Esophagus squamous epithelium (tissue), 5 donors: ENCODE measurements at regions not wholly inside any gene's neighbourhood (a gene's known extent, or its start where the extent isn't known, plus 50 kb on each side); places are given as distances from the start of the nearest gene placed in this dataset.

ENCODE experiments used
- DNase-seq: peaks from one replicate; lab custom pipeline; 2025; lab: John Stamatoyannopoulos, UW
- H3K27ac ChIP-seq, 4 donors: fragments of 200-600 bp; sonication (generic); one replicate each; pipeline ENCODE4 v1.5.1; 2016 to 2019; ENCODE audit warnings: mild to moderate bottlenecking in 1 of 4
- H3K27me3 ChIP-seq, 4 donors: fragments of 200-600 bp; sonication (generic); 1 replicate in 3 of 4; 2 replicates in 1 of 4; pipeline versions ENCODE4 v1.5.1 to v1.6.0; 2017 to 2021; ENCODE audit warnings: antibody characterized with exemption in 1 of 4
- H3K36me3 ChIP-seq, 3 donors: fragments of 200-600 bp; sonication (generic); one replicate each; pipeline ENCODE4 v1.5.1; 2016 to 2019
- H3K4me1 ChIP-seq, 3 donors: fragments of 200-600 bp; sonication (generic); one replicate each; pipeline ENCODE4 v1.5.1; 2017 to 2019
- H3K4me3 ChIP-seq, 4 donors: fragments of 200-600 bp; sonication (generic); 1 replicate in 3 of 4; 2 replicates in 1 of 4; pipeline ENCODE4 v1.5.1; 2016 to 2019; ENCODE audit warnings: mild to moderate bottlenecking in 2 of 4, moderate library complexity in 1 of 4
- H3K9me3 ChIP-seq, 3 donors: fragments of 200-600 bp; sonication (generic); one replicate each; pipeline ENCODE4 v1.5.1; 2016 to 2019
- CTCF ChIP-seq, 6 experiments: fragments of 450-650 bp in 4 of 6; fragments of 200-600 bp in 2 of 6; sonication (generic) in 2 of 6; IDR thresholded peaks; one replicate each; pipeline ENCODE4 v1.5.1; 2016 to 2019; ENCODE audit warnings: antibody characterized with exemption in 6 of 6, mild to moderate bottlenecking in 4 of 6, moderate library complexity in 4 of 6
- POLR2A ChIP-seq, 4 donors: fragments of 450-650 bp; IDR thresholded peaks; one replicate each; pipeline ENCODE4 v1.6.1; 2017; ENCODE audit warnings: antibody characterized with exemption in 4 of 4, mild to moderate bottlenecking in 4 of 4, moderate library complexity in 3 of 4
- WGBS, 2 donors: methylation state at CpG; one replicate each; pipeline ENCODE4 v1.1.5; 2018; 5-methylcytosine and 5-hydroxymethylcytosine counted together
- intact Hi-C: fragments of 100-400 bp; cut with DNase I; formaldehyde crosslinking; loops from one replicate; pipeline ENCODE4 v1.15.0; 2022
- donor health status: DM: yes; HTN: yes; CAD: no.

GRCh38 chr1:209291715-209292114 lies 291.8 kb upstream of the CAMK1G start:
- H3K27ac ChIP-seq: no peak overlapping the region
- DNase-seq: no peak
- intact Hi-C loops: no loop called here
- TF ChIP-seq POLR2A (IDR thresholded peaks at IDR 0.05) (no peak), CTCF (IDR thresholded peaks at IDR 0.05) (no peak)
- WGBS, 2 donors: 28 to 56% methylated on average over 1 of the region's 1 CpG
- no peaks in the 10 kb centered on the region for H3K9me3 ChIP-seq
- H3K4me1 ChIP-seq: no peaks in the 10 kb centered on the region
- H3K4me3 ChIP-seq: no peak overlapping the region
- no peaks in the 10 kb centered on the region for H3K36me3 ChIP-seq
- H3K27me3 ChIP-seq: peaks cover 0 to 8% (median 0%) of the 10 kb centered on the region in 4 donors

DNA sequence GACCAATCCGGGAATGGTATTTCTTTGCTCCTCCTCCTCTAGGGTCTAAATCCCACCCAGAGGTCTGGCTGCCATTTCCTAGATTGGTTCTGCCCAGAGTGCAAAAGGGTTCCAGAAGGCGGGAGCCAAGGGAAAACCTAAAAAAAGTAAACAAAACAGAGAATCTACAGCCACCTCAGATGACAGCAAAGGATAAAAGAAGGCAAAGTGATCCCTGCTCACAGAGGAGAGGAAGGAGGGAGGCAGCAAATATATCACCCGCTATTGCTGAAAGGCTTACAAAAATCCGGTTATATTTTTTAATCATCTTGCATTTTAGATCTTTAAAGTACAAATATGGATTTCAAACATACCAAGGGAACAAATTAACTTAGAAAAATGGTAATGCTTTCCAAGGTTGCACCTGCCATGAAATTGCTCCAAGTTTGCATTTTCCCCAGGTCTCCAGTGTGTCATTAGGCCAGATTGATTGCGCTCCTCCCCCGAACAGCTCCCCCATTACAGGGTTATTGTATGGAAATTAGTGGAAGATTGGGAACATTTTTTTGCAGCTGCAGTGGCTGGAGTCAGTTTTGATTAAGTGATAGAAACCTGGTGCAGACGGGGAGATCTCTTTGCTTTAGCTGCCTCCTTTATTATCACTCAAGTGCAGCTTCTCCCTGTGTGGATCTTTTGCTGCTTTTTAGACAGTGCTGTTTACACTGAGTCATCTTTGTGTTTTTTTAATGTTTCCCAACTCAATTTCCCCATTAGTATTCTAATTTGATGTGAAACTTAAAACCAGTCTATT lies 280.5 kb upstream of the CAMK1G start:
- DNase-seq: no peak
- 80 to 89% methylated on average over 7 of the region's 7 CpGs for WGBS, 2 donors
- Histone ChIP-seq H3K27me3 (peaks cover 0 to 3% (median 0%) of the 10 kb centered on the region in 4 donors), H3K9me3 (no peaks in the 10 kb centered on the region), H3K4me3 (no peak overlapping the region), H3K36me3 (no peaks in the 10 kb centered on the region), H3K4me1 (no peaks in the 10 kb centered on the region), H3K27ac (no peak overlapping the region)
- intact Hi-C loops: no loop called here
- no peak for TF ChIP-seq CTCF (IDR thresholded peaks at IDR 0.05)
- TF ChIP-seq POLR2A (IDR thresholded peaks at IDR 0.05): no peak

DNA sequence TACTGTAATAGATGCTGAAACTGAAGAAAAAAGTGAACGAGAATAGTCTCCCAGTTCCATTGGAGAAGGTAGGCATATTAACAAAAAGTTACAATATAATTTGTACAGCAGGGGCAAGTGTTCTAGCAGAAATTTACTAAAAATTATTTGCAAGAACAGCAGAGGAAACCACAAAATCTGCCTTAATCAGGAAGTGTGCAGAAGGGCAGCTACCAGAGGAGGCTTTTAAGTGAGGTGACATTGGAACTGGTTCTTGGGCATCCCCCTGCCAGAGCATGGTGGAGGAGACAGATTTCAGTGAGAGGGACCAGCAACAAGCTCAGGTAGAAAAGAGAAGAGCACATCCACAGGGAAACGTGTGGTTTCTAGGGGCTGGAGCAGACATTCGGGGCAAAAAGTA lies 279.3 kb upstream of the CAMK1G start:
- no peak overlapping the region for H3K4me3 ChIP-seq
- TF ChIP-seq POLR2A (IDR thresholded peaks at IDR 0.05) (no peak), CTCF (IDR thresholded peaks at IDR 0.05) (no peak)
- H3K27me3 ChIP-seq: peaks cover 0 to 3% (median 0%) of the 10 kb centered on the region in 4 donors
- no peak for DNase-seq
- no peak overlapping the region for H3K27ac ChIP-seq
- H3K9me3 ChIP-seq: no peaks in the 10 kb centered on the region
- intact Hi-C loops: no loop called here
- 56 to 68% methylated on average over 3 of the region's 3 CpGs for WGBS, 2 donors
- H3K36me3 ChIP-seq: no peaks in the 10 kb centered on the region
- no peaks in the 10 kb centered on the region for H3K4me1 ChIP-seq

- WGBS, 2 donors: 75 to 79% methylated on average over 4 of the region's 4 CpGs
- H3K9me3 ChIP-seq: no peaks in the 10 kb centered on the region
- H3K4me3 ChIP-seq: no peak overlapping the region
- no peaks in the 10 kb centered on the region for H3K4me1 ChIP-seq
- no peak overlapping the region for H3K27ac ChIP-seq
- no peaks in the 10 kb centered on the region for H3K36me3 ChIP-seq
- intact Hi-C loops: no loop called here
- no peak for DNase-seq
- TF ChIP-seq POLR2A (IDR thresholded peaks at IDR 0.05) (no peak), CTCF (IDR thresholded peaks at IDR 0.05) (no peak)
- H3K27me3 ChIP-seq: peaks cover 0 to 3% (median 0%) of the 10 kb centered on the region in 4 donors
Measured at GRCh38 chr1:209305221-209305954, 278.1 kb upstream of the CAMK1G start.

GRCh38 chr1:209307846-209308245 lies 275.7 kb upstream of the CAMK1G start:
- TF ChIP-seq CTCF (IDR thresholded peaks at IDR 0.05): no peak
- TF ChIP-seq POLR2A (IDR thresholded peaks at IDR 0.05): no peak
- no peak for DNase-seq
- H3K4me1 ChIP-seq: no peaks in the 10 kb centered on the region
- no peaks in the 10 kb centered on the region for H3K9me3 ChIP-seq
- H3K27me3 ChIP-seq: peaks cover 0 to 3% (median 0%) of the 10 kb centered on the region in 4 donors
- WGBS, 2 donors: 76 to 85% methylated on average over 2 of the region's 2 CpGs
- intact Hi-C loops: no loop called here
- no peak overlapping the region for H3K27ac ChIP-seq
- H3K4me3 ChIP-seq: no peak overlapping the region
- no peaks in the 10 kb centered on the region for H3K36me3 ChIP-seq
